SK-N-SH (cell line): ENCODE measurements at regions not wholly inside any gene's neighbourhood (a gene's known extent, or its start where the extent isn't known, plus 50 kb on each side); places are given as distances from the start of the nearest gene placed in this dataset.

Experiments
- CTCF ChIA-PET: fragments of 300-600, 350-600 bp; formaldehyde crosslinking; extraction: SDS; loops from one replicate; lab custom pipeline; 2021; lab: Yijun Ruan, JAX
- POLR2A ChIA-PET: fragments of 350-600 bp; sonication (Branson Sonifier 250); formaldehyde crosslinking; extraction: SDS; loops from one replicate; lab custom pipeline; 2020; ENCODE audit warnings: antibody characterized with exemption, inconsistent platforms; lab: Yijun Ruan, JAX
- DNase-seq: peaks from one replicate; pipeline ENCODE4 v3.0.0; 2012
- H2AFZ ChIP-seq: fragments of 200-600 bp; sonication (generic); 2 replicates; pipeline ENCODE4 v1.8.1; 2016; ENCODE audit warnings: antibody characterized with exemption, mild to moderate bottlenecking, low read depth
- H3F3A ChIP-seq: fragments of 200-600 bp; sonication (generic); replicated peaks from 2 replicates; pipeline ENCODE3; 2016; ENCODE audit warnings: antibody characterized with exemption, mild to moderate bottlenecking; ENCODE audit not compliant: insufficient read depth
- H3K27ac ChIP-seq, 2 experiments: fragments of 200-500 bp in 1 of 2; fragments of 200-600 bp in 1 of 2; sonication (Bioruptor generic) in 1 of 2; sonication (generic), shearing (Covaris generic) in 1 of 2; 2 replicates each; pipeline versions ENCODE4 v1.5.1 to v1.6.1; 2014 to 2016; ENCODE audit warnings: low read depth in 2 of 2, inconsistent platforms in 1 of 2, low read length in 1 of 2, mild to moderate bottlenecking in 1 of 2, mixed read lengths in 1 of 2
- H3K27me3 ChIP-seq: fragments of 200-600 bp; sonication (generic), shearing (Covaris generic); 2 replicates; pipeline ENCODE4 v1.6.1; 2016; ENCODE audit warnings: mixed run types; ENCODE audit not compliant: insufficient read depth
- H3K36me3 ChIP-seq, 2 experiments: fragments of 200-500 bp in 1 of 2; fragments of 200-600 bp in 1 of 2; sonication (Bioruptor generic) in 1 of 2; sonication (generic) in 1 of 2; replicated peaks in 1 of 2; 2 replicates each; pipeline versions ENCODE3 to v1.5.1; 2014 to 2016; ENCODE audit warnings: low read length in 1 of 2, mild to moderate bottlenecking in 1 of 2; ENCODE audit not compliant: insufficient read depth in 2 of 2, control insufficient read depth in 1 of 2
- H3K4me1 ChIP-seq, 2 experiments: fragments of 200-500 bp in 1 of 2; fragments of 200-600 bp in 1 of 2; sonication (Bioruptor generic) in 1 of 2; sonication (generic), shearing (Covaris generic) in 1 of 2; 2 replicates each; pipeline versions ENCODE4 v1.5.1 to v1.6.1; 2014 to 2016; ENCODE audit warnings: low read depth in 1 of 2, low read length in 1 of 2, mixed run types in 1 of 2; ENCODE audit not compliant: insufficient read depth in 2 of 2, control insufficient read depth in 1 of 2
- H3K4me2 ChIP-seq: fragments of 200-600 bp; sonication (generic), shearing (Covaris generic); 2 replicates; pipeline ENCODE4 v1.6.1; 2017; ENCODE audit warnings: mixed run types
- H3K4me3 ChIP-seq, 2 experiments: fragments of 200-500 bp in 1 of 2; fragments of 200-600 bp in 1 of 2; sonication (Bioruptor generic) in 1 of 2; sonication (generic), shearing (Covaris generic) in 1 of 2; 2 replicates each; pipeline versions ENCODE4 v1.5.1 to v1.8.1; 2014 to 2016; ENCODE audit warnings: low read depth in 2 of 2, inconsistent platforms in 1 of 2, low read length in 1 of 2, mild to moderate bottlenecking in 1 of 2, mixed read lengths in 1 of 2, moderate library complexity in 1 of 2
- H3K79me2 ChIP-seq: fragments of 200-600 bp; sonication (generic); 2 replicates; pipeline ENCODE4 v1.8.1; 2017; ENCODE audit warnings: mild to moderate bottlenecking; ENCODE audit not compliant: insufficient read depth
- H3K9ac ChIP-seq: fragments of 200-600 bp; sonication (generic); 2 replicates; pipeline ENCODE4 v1.6.1; 2017; ENCODE audit warnings: mixed run types
- H3K9me2 ChIP-seq: fragments of 200-600 bp; sonication (generic); 2 replicates; pipeline ENCODE4 v1.6.1; 2017; ENCODE audit warnings: mixed run types
- H3K9me3 ChIP-seq: fragments of 200-600 bp; sonication (generic); 2 replicates; pipeline ENCODE4 v1.6.1; 2017; ENCODE audit warnings: mixed run types, mild to moderate bottlenecking, moderate library complexity
- H4K20me1 ChIP-seq: fragments of 200-600 bp; sonication (generic); 2 replicates; pipeline ENCODE4 v1.6.1; 2017; ENCODE audit warnings: mild to moderate bottlenecking, mixed run types; ENCODE audit not compliant: insufficient read depth
- CTCF ChIP-seq: fragments of 200-600 bp; sonication (generic); IDR thresholded peaks from 2 replicates; pipeline ENCODE4 v1.6.1; 2017; ENCODE audit warnings: antibody characterized with exemption, mild to moderate bottlenecking, moderate library complexity
- EZH2phosphoT487 ChIP-seq: fragments of 200-600 bp; sonication (generic); IDR thresholded peaks from 2 replicates; pipeline ENCODE4 v1.6.1; 2017; ENCODE audit warnings: low read depth, mixed run types, mild to moderate bottlenecking, antibody characterized with exemption, moderate library complexity, borderline replicate concordance
- GATA2 ChIP-seq: sonication (generic); formaldehyde crosslinking; IDR thresholded peaks from 2 replicates; pipeline ENCODE4 v1.5.0; 2020; ENCODE audit warnings: mild to moderate bottlenecking, missing genetic modification reagents
- IRF3 ChIP-seq: fragments of 150-350 bp; IDR thresholded peaks from 2 replicates; pipeline ENCODE4 v1.6.1; 2016; ENCODE audit warnings: mild to moderate bottlenecking, low read depth, low read length
- JUND ChIP-seq: IDR thresholded peaks from 2 replicates; pipeline ENCODE4 v1.4.0; 2012
- MAX ChIP-seq: IDR thresholded peaks from 2 replicates; pipeline ENCODE4 v1.4.0; 2012; ENCODE audit warnings: low read depth
- NFIC ChIP-seq: IDR thresholded peaks from 2 replicates; pipeline ENCODE4 v1.4.0; 2012; ENCODE audit warnings: borderline replicate concordance
- REST ChIP-seq: IDR thresholded peaks from 2 replicates; pipeline ENCODE4 v1.6.1; 2012; ENCODE audit warnings: mild to moderate bottlenecking, low read depth, low read length, moderate library complexity
- RFX5 ChIP-seq: IDR thresholded peaks from 2 replicates; pipeline ENCODE4 v1.6.1; 2012; ENCODE audit warnings: mild to moderate bottlenecking, improper control_type of control experiment, low read length
- SMC3 ChIP-seq: IDR thresholded peaks from 2 replicates; pipeline ENCODE4 v1.6.1; 2012; ENCODE audit warnings: low read depth, low read length, improper control_type of control experiment
- TEAD4 ChIP-seq: IDR thresholded peaks from 2 replicates; pipeline ENCODE4 v1.4.0; 2012; ENCODE audit warnings: mild to moderate bottlenecking, borderline replicate concordance; ENCODE audit not compliant: insufficient read depth
- USF1 ChIP-seq: IDR thresholded peaks from 2 replicates; pipeline ENCODE4 v1.4.0; 2012; ENCODE audit warnings: low read depth, borderline replicate concordance
- USF2 ChIP-seq: fragments of 150-350 bp; IDR thresholded peaks from 2 replicates; pipeline ENCODE4 v1.6.1; 2017; ENCODE audit warnings: antibody characterized with exemption, low read length, low read depth, borderline replicate concordance
- YY1 ChIP-seq: IDR thresholded peaks from 2 replicates; pipeline ENCODE4 v1.4.0; 2012; ENCODE audit warnings: low read depth, mild to moderate bottlenecking
- ZBTB33 ChIP-seq: IDR thresholded peaks from 2 replicates; pipeline ENCODE4 v1.4.0; 2012; ENCODE audit warnings: low read depth, borderline replicate concordance
- WGBS: methylation state at CpG from one replicate; pipeline ENCODE4 v1.1.6; 2017; ENCODE audit warnings: low lambda C conversion rate; 5-methylcytosine and 5-hydroxymethylcytosine counted together

GRCh38 chr10:108620821-108621534 lies 1302.3 kb downstream of the XPNPEP1 start:
- no peaks in the 10 kb centered on the region for H3K9me3 ChIP-seq
- CTCF ChIA-PET, result no interaction called here
- no peaks in the 10 kb centered on the region for H4K20me1 ChIP-seq
- no peak overlapping the region for H2AFZ ChIP-seq
- H3K27me3 ChIP-seq, result no peaks in the 10 kb centered on the region
- no peak overlapping the region for H3K4me2 ChIP-seq
- TF ChIP-seq EZH2phosphoT487 (no peak), CTCF (no peak), USF1 (no peak), YY1 (no peak), IRF3 (no peak), TEAD4 (no peak), REST (no peak), JUND (no peak), GATA2 (CRISPR knock-in tag) (no peak), SMC3 (no peak), RFX5 (no peak), MAX (no peak), ZBTB33 (no peak), NFIC (no peak), USF2 (no peak)
- H3K4me1 ChIP-seq, result peaks cover 0 to 13% of the 10 kb centered on the region in 2 experiments; a peak in 1 of 4 replicates
- H3K36me3 ChIP-seq, result no peaks in the 10 kb centered on the region
- 53% methylated on average over 1 of the region's 1 CpG for WGBS
- H3F3A ChIP-seq, result no peaks in the 10 kb centered on the region
- H3K9me2 ChIP-seq, result no peaks in the 10 kb centered on the region
- no peak overlapping the region for H3K9ac ChIP-seq
- POLR2A ChIA-PET, result no interaction called here
- no peak for DNase-seq
- H3K4me3 ChIP-seq, result no peak overlapping the region
- H3K27ac ChIP-seq, result no peak overlapping the region
- no peaks in the 10 kb centered on the region for H3K79me2 ChIP-seq
